HG03571 (cell line): ENCODE measurements at regions not wholly inside any gene's neighbourhood (a gene's known extent, or its start where the extent isn't known, plus 50 kb on each side); places are given as distances from the start of the nearest gene placed in this dataset.
"Not testable (repeated sequence)": the region's sequence is repeated elsewhere in the genome, so short reads cannot be mapped to it uniquely, and the experiment has no call there.

Experiments
- ATAC-seq: cut with Tn5 transposase; IDR thresholded peaks from one replicate; pipeline ENCODE4 v1.9.1; 2021; ENCODE audit not compliant: unreplicated experiment

- not testable (repeated sequence) for ATAC-seq
Observed at GRCh38 chr1:148432318-148432717, 50.8 kb downstream of the PPIAL4G start.

- not testable (repeated sequence) for ATAC-seq
Observed at GRCh38 chr1:148429856-148430255, 53.2 kb downstream of the PPIAL4G start.

GRCh38 chr1:148426940-148427611, 56.0 kb downstream of the PPIAL4G start:
- not testable (repeated sequence) for ATAC-seq

GRCh38 chr1:148426385-148426784, 56.7 kb downstream of the PPIAL4G start:
- ATAC-seq = not testable (repeated sequence)

GRCh38 chr1:148424143-148425003, 58.7 kb downstream of the PPIAL4G start:
- ATAC-seq = not testable (repeated sequence)

- ATAC-seq = not testable (repeated sequence)
Observed at GRCh38 chr1:148422921-148423320, 60.2 kb downstream of the PPIAL4G start.

- not testable (repeated sequence) for ATAC-seq
Observed at GRCh38 chr1:148417241-148417640, 65.9 kb downstream of the PPIAL4G start.

GRCh38 chr1:148413385-148413784, 69.7 kb downstream of the PPIAL4G start:
- not testable (repeated sequence) for ATAC-seq

GRCh38 chr1:148404786-148405568, 78.1 kb downstream of the PPIAL4G start:
- ATAC-seq = not testable (repeated sequence)

- ATAC-seq = not testable (repeated sequence)
Observed at GRCh38 chr1:148403925-148404324, 79.2 kb downstream of the PPIAL4G start.

- peak; percentile 17 for ATAC-seq
Observed at GRCh38 chr1:148403085-148403456, 80.0 kb downstream of the PPIAL4G start.

- ATAC-seq = peak; percentile 94
Observed at GRCh38 chr1:148402152-148403084, 80.7 kb downstream of the PPIAL4G start.

- ATAC-seq = not testable (repeated sequence)
Observed at GRCh38 chr1:148397516-148397915, 85.6 kb downstream of the PPIAL4G start.

- ATAC-seq = not testable (repeated sequence)
Observed at GRCh38 chr1:148392505-148392904, 90.6 kb downstream of the PPIAL4G start.

- not testable (repeated sequence) for ATAC-seq
Observed at GRCh38 chr1:148391323-148391722, 91.8 kb downstream of the PPIAL4G start.

- no peak for ATAC-seq
Observed at GRCh38 chr1:148389027-148389339, 94.1 kb downstream of the PPIAL4G start.

- no peak for ATAC-seq
Observed at GRCh38 chr1:148388260-148389026, 94.7 kb downstream of the PPIAL4G start.

- ATAC-seq = not testable (repeated sequence)
Observed at GRCh38 chr1:148387949-148388259, 95.2 kb downstream of the PPIAL4G start.

GRCh38 chr1:148387122-148387948, 95.8 kb downstream of the PPIAL4G start:
- not testable (repeated sequence) for ATAC-seq
